ENCODE measurements at regions not wholly inside any gene's neighbourhood (a gene's known extent, or its start where the extent isn't known, plus 50 kb on each side); places are given as distances from the start of the nearest gene placed in this dataset.

DNA sequence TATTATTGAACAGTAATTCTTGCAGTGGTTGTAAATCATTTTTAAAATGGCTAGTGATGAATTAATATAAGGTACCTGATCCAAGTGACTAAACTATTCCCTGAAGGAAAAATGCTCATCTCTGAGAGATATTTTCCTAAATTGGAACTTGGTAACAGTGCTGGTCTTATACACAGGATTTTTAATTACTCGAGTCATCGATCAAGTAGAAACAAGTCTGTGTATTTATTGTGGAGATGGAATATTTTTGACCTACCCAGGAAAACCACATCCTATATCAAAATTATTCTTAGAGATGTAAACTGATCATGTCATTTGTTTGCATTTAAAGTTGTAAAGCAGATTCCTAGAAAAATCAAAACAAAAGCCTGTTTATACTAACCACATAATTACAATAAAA lies 166.9 kb downstream of the MOXD1 start:
- no peak overlapping the region for H3K9ac ChIP-seq (replicated peaks in 1 of 4; ENCODE audit: extremely low read depth in 1 of 4, low read depth in 3 of 4, low read length in 3 of 4)
- WGBS, 2 experiments (ENCODE audit: extremely low coverage in 1 of 2, insufficient coverage in 1 of 2, insufficient read length in 1 of 2, insufficient replicate concordance in 2 of 2, low coverage in 1 of 2, low lambda C conversion rate in 2 of 2, missing lambda C conversion rate in 1 of 2): 100% methylated on average over 2 of the region's 2 CpGs; no CpG with 5 or more reads in 1 of the 2 experiments
- H4K8ac ChIP-seq (ENCODE audit: extremely low read depth, insufficient read depth, low read length): no peak overlapping the region
- peaks cover 0 to 6% (median 2%) of the 10 kb centered on the region in 4 experiments; a peak in 2 of 7 replicates for H3K4me1 ChIP-seq (replicated peaks in 1 of 4; ENCODE audit: control insufficient read depth in 3 of 4, insufficient read depth in 4 of 4, low read length in 3 of 4)
- no peak overlapping the region for H2BK12ac ChIP-seq (ENCODE audit: low read depth, low read length)
- H3K4ac ChIP-seq (replicated peaks; ENCODE audit: insufficient read length, low read depth, low read length): no peak overlapping the region
- H3K14ac ChIP-seq (ENCODE audit: insufficient read length): no peak overlapping the region
- no peak overlapping the region for H2BK20ac ChIP-seq (ENCODE audit: low read length)
- H3K4me3 ChIP-seq (ENCODE audit: extremely low read depth in 1 of 4, insufficient read depth in 2 of 4, low read depth in 3 of 4, low read length in 4 of 4): no peak overlapping the region
- no peak overlapping the region for H2AFZ ChIP-seq (ENCODE audit: low read length)
- FAIRE-seq (no peak), DNase-seq (ENCODE audit: low read depth in 1 of 2, low spot score in 2 of 2) (no peak)
- no peaks in the 10 kb centered on the region; a peak in 1 of 7 replicates for H3K27me3 ChIP-seq (replicated peaks in 1 of 4; ENCODE audit: control insufficient read depth in 3 of 4, extremely low read depth in 1 of 4, insufficient read depth in 3 of 4, low read length in 3 of 4)
- CTCF ChIA-PET (ENCODE audit: partially characterized antibody): interaction anchor here (0.6 to 1.7 kb wide), 5 partner anchors 16 to 313 kb away, joined by 3 to 5 read pairs (median 3); no protein-coding TSS in a partner anchor
- no peak overlapping the region for H3K4me2 ChIP-seq (ENCODE audit: insufficient read depth in 1 of 2, low read depth in 2 of 2, low read length in 2 of 2)
- H2AK5ac ChIP-seq (ENCODE audit: low read depth, low read length): no peak overlapping the region
- H3K23ac ChIP-seq (ENCODE audit: insufficient read length): no peak overlapping the region
- no peak overlapping the region for H2BK15ac ChIP-seq (ENCODE audit: low read length)
- no peaks in the 10 kb centered on the region for H3K36me3 ChIP-seq (ENCODE audit: control insufficient read depth in 2 of 4, insufficient read depth in 4 of 4, low read length in 3 of 4)
- no peak overlapping the region for H4K5ac ChIP-seq (ENCODE audit: insufficient read length, low read depth, low read length)
- no peak overlapping the region for H4K91ac ChIP-seq (replicated peaks; ENCODE audit: insufficient read length, low read length)
- H3K79me2 ChIP-seq (ENCODE audit: control insufficient read depth in 1 of 2, insufficient read depth in 2 of 2, low read length in 2 of 2): no peaks in the 10 kb centered on the region
- no peak overlapping the region for H3K18ac ChIP-seq (ENCODE audit: extremely low read depth, low read length)
- POLR2A ChIA-PET (ENCODE audit: partially characterized antibody): no interaction called here
- H3K27ac ChIP-seq (ENCODE audit: low read depth, low read length): no peak overlapping the region
- H3K79me1 ChIP-seq (ENCODE audit: low read depth, low read length): no peaks in the 10 kb centered on the region
- no peak overlapping the region for H2BK5ac ChIP-seq (ENCODE audit: low read depth, low read length)
- H3K9me3 ChIP-seq (ENCODE audit: insufficient read depth in 2 of 2, low read depth in 1 of 2, low read length in 1 of 2): no peaks in the 10 kb centered on the region
- no peaks in the 10 kb centered on the region for H4K20me1 ChIP-seq (replicated peaks in 1 of 2; ENCODE audit: control insufficient read depth in 1 of 2, insufficient read depth in 2 of 2, low read length in 2 of 2)
- TF ChIP-seq GTF2F1 (IDR thresholded peaks at IDR 0.05; ENCODE audit: borderline replicate concordance, low read depth, low read length) (no peak), BRCA1 (IDR thresholded peaks at IDR 0.05; ENCODE audit: low read depth, low read length) (no peak), SIX5 (IDR thresholded peaks at IDR 0.05; ENCODE audit: low read depth, low read length) (no peak), CBX5 (IDR thresholded peaks at IDR 0.05; ENCODE audit: low read depth, low read length) (no peak), SAP30 (IDR thresholded peaks at IDR 0.05; ENCODE audit: insufficient read depth, insufficient replicate concordance, low read length) (no peak), ZNF274 (IDR thresholded peaks at IDR 0.05; ENCODE audit: borderline replicate concordance, extremely low read depth, low read length) (no peak), EZH2 (IDR thresholded peaks at IDR 0.05; ENCODE audit: low read depth, low read length, severe bottlenecking) (no peak), RFX5 (IDR thresholded peaks at IDR 0.05; ENCODE audit: borderline replicate concordance, low read depth, low read length) (no peak), POLR2AphosphoS5 (IDR thresholded peaks at IDR 0.05; ENCODE audit: low read depth, low read length) (no peak), TBP (IDR thresholded peaks at IDR 0.05; ENCODE audit: low read depth, low read length) (no peak), CHD1 (IDR thresholded peaks at IDR 0.05; ENCODE audit: low read depth, low read length) (no peak)
- TF ChIP-seq, protein P1, sequence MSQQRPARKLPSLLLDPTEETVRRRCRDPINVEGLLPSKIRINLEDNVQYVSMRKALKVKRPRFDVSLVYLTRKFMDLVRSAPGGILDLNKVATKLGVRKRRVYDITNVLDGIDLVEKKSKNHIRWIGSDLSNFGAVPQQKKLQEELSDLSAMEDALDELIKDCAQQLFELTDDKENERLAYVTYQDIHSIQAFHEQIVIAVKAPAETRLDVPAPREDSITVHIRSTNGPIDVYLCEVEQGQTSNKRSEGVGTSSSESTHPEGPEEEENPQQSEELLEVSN (IDR thresholded peaks at IDR 0.05): no peak
- no peak overlapping the region for H3K56ac ChIP-seq (replicated peaks; ENCODE audit: insufficient read length, low read depth, low read length)
- no peaks in the 10 kb centered on the region for H3K23me2 ChIP-seq (ENCODE audit: low read depth, low read length)
- H2BK120ac ChIP-seq (replicated peaks; ENCODE audit: low read depth, low read length): no peak overlapping the region

All from H1 (cell line).